ENCODE measurements at regions not wholly inside any gene's neighbourhood (a gene's known extent, or its start where the extent isn't known, plus 50 kb on each side); places are given as distances from the start of the nearest gene placed in this dataset.

GRCh38 chr4:20426028-20426427, 174.3 kb downstream of the SLIT2 start:
- no peak overlapping the region for H3K27ac ChIP-seq (ENCODE audit: low read depth in 1 of 2, low read length in 2 of 2)
- CTCF ChIA-PET = no interaction called here

GRCh38 chr4:20428436-20429160, 176.9 kb downstream of the SLIT2 start:
- Mint-ChIP-seq H3K9me3 (no peaks in the 10 kb centered on the region), H3K27ac (no peak overlapping the region), H3K27me3 (no peaks in the 10 kb centered on the region), H3K36me3 (ENCODE audit: low read depth) (no peaks in the 10 kb centered on the region), H3K4me3 (no peak overlapping the region), H3K4me1 (ENCODE audit: low read depth) (no peaks in the 10 kb centered on the region)
- DNase-seq (no peak), ATAC-seq (ENCODE audit: poor library complexity) (no peak)
- CTCF ChIA-PET = no interaction called here
- no peak overlapping the region for H3K4me3 ChIP-seq (ENCODE audit: low read length)
- no peaks in the 10 kb centered on the region for H3K27me3 ChIP-seq (ENCODE audit: control insufficient read depth in 1 of 2, insufficient read depth in 2 of 2, low read length in 2 of 2)
- TF ChIP-seq CTCF (IDR thresholded peaks at IDR 0.05) = no peak
- H3K4me1 ChIP-seq (ENCODE audit: insufficient read depth, low read length) = no peaks in the 10 kb centered on the region
- H3K9me3 ChIP-seq (ENCODE audit: control insufficient read depth in 1 of 2, insufficient read depth in 1 of 2, low read length in 2 of 2) = no peaks in the 10 kb centered on the region
- POLR2A ChIA-PET = no interaction called here
- intact Hi-C loops (cut with DNase I, micrococcal nuclease) = no loop called here
- no peaks in the 10 kb centered on the region for H3K36me3 ChIP-seq (ENCODE audit: insufficient read depth, low read length)
- no peak overlapping the region for H3K27ac ChIP-seq (ENCODE audit: low read depth in 1 of 2, low read length in 2 of 2)

More at GRCh38 chr4:20426028-20426427, 174.3 kb downstream of the SLIT2 start:
- no peaks in the 10 kb centered on the region for H3K36me3 Mint-ChIP-seq (ENCODE audit: low read depth)
- H3K4me3 ChIP-seq (ENCODE audit: low read length) = no peak overlapping the region
- DNase-seq (no peak), ATAC-seq (ENCODE audit: poor library complexity) (no peak)
- H3K9me3 ChIP-seq (ENCODE audit: control insufficient read depth in 1 of 2, insufficient read depth in 1 of 2, low read length in 2 of 2) = no peaks in the 10 kb centered on the region
- no peaks in the 10 kb centered on the region for H3K9me3 Mint-ChIP-seq
- no peak overlapping the region for H3K27ac Mint-ChIP-seq
- no peak for TF ChIP-seq CTCF (IDR thresholded peaks at IDR 0.05)
- H3K27me3 Mint-ChIP-seq = no peaks in the 10 kb centered on the region
- H3K4me3 Mint-ChIP-seq = no peak overlapping the region
- no peaks in the 10 kb centered on the region for H3K4me1 ChIP-seq (ENCODE audit: insufficient read depth, low read length)
- H3K4me1 Mint-ChIP-seq (ENCODE audit: low read depth) = no peaks in the 10 kb centered on the region
- no peaks in the 10 kb centered on the region for H3K27me3 ChIP-seq (ENCODE audit: control insufficient read depth in 1 of 2, insufficient read depth in 2 of 2, low read length in 2 of 2)
- H3K36me3 ChIP-seq (ENCODE audit: insufficient read depth, low read length) = no peaks in the 10 kb centered on the region
- intact Hi-C loops (cut with DNase I, micrococcal nuclease) = no loop called here
- POLR2A ChIA-PET = no interaction called here

GRCh38 chr4:20430259-20430941, 178.7 kb downstream of the SLIT2 start:
- ChIA-PET CTCF (no interaction called here), POLR2A (no interaction called here)

More at GRCh38 chr4:20430259-20430941, 178.7 kb downstream of the SLIT2 start:
- DNase-seq (no peak), ATAC-seq (ENCODE audit: poor library complexity) (no peak)
- intact Hi-C loops (cut with DNase I, micrococcal nuclease) = no loop called here
- no peaks in the 10 kb centered on the region for H3K9me3 ChIP-seq (ENCODE audit: control insufficient read depth in 1 of 2, insufficient read depth in 1 of 2, low read length in 2 of 2)
- no peak overlapping the region for H3K27ac Mint-ChIP-seq
- no peaks in the 10 kb centered on the region for H3K27me3 Mint-ChIP-seq
- no peak overlapping the region for H3K27ac ChIP-seq (ENCODE audit: low read depth in 1 of 2, low read length in 2 of 2)
- H3K36me3 ChIP-seq (ENCODE audit: insufficient read depth, low read length) = no peaks in the 10 kb centered on the region
- H3K4me3 Mint-ChIP-seq = no peak overlapping the region
- H3K36me3 Mint-ChIP-seq (ENCODE audit: low read depth) = no peaks in the 10 kb centered on the region
- no peaks in the 10 kb centered on the region for H3K4me1 Mint-ChIP-seq (ENCODE audit: low read depth)
- H3K9me3 Mint-ChIP-seq = no peaks in the 10 kb centered on the region
- H3K27me3 ChIP-seq (ENCODE audit: control insufficient read depth in 1 of 2, insufficient read depth in 2 of 2, low read length in 2 of 2) = no peaks in the 10 kb centered on the region
- no peaks in the 10 kb centered on the region for H3K4me1 ChIP-seq (ENCODE audit: insufficient read depth, low read length)
- H3K4me3 ChIP-seq (ENCODE audit: low read length) = no peak overlapping the region
- TF ChIP-seq CTCF (IDR thresholded peaks at IDR 0.05) = no peak
